B cell (primary cell): ENCODE measurements at regions not wholly inside any gene's neighbourhood (a gene's known extent, or its start where the extent isn't known, plus 50 kb on each side); places are given as distances from the start of the nearest gene placed in this dataset.

Source experiments
- ATAC-seq: fragments of 200-7000 bp; cut with Tn5 transposase; one replicate; pipeline ENCODE4 v1.10.0; 2021; ENCODE audit warnings: low read depth, mild to moderate bottlenecking, moderate number of reproducible peaks, moderate library complexity
- CTCF ChIA-PET: fragments of 350-600 bp; sonication (Branson Sonifier 250); formaldehyde crosslinking; loops from one replicate; lab custom pipeline; 2021; ENCODE audit warnings: antibody characterized with exemption, inconsistent platforms; lab: Charles Lee
- POLR2A ChIA-PET: fragments of 350-600 bp; sonication (Branson Sonifier 250); formaldehyde crosslinking; loops from one replicate; lab custom pipeline; 2021; ENCODE audit warnings: antibody characterized with exemption; lab: Charles Lee
- DNase-seq: peaks from one replicate; pipeline ENCODE4 v3.0.0; 2013
- H2AFZ ChIP-seq: 2 replicates; pipeline ENCODE4 v1.6.1; 2012; ENCODE audit warnings: mild to moderate bottlenecking, low read depth, low read length; ENCODE audit not compliant: insufficient read depth, poor library complexity, severe bottlenecking
- H3K27ac ChIP-seq, 2 donors: 1 replicate in 1 of 2; 2 replicates in 1 of 2; pipeline ENCODE4 v1.5.1; 2012 to 2013; ENCODE audit warnings: low read length in 2 of 2, mild to moderate bottlenecking in 2 of 2, moderate library complexity in 1 of 2
- H3K27me3 ChIP-seq, 4 experiments: fragments of 200-600 bp in 1 of 4; sonication (generic) in 1 of 4; replicated peaks in 1 of 4; 1 replicate in 2 of 4; 2 replicates in 2 of 4; pipeline versions ENCODE4 v1.6.1 to v1.7.0; 2013 to 2016; ENCODE audit warnings: low read length in 3 of 4, mild to moderate bottlenecking in 2 of 4, mixed read lengths in 1 of 4, moderate library complexity in 1 of 4; ENCODE audit not compliant: insufficient read depth in 4 of 4, control insufficient read depth in 3 of 4; ENCODE audit errors: control extremely low read depth in 1 of 4
- H3K36me3 ChIP-seq, 2 experiments: replicated peaks in 1 of 2; 1 replicate in 1 of 2; 2 replicates in 1 of 2; pipeline versions ENCODE4 v1.6.1 to v1.7.1; 2013; ENCODE audit warnings: low read length in 1 of 2; ENCODE audit not compliant: insufficient read depth in 2 of 2, control insufficient read depth in 1 of 2; ENCODE audit errors: control extremely low read depth in 1 of 2, extremely low read depth in 1 of 2
- H3K4me1 ChIP-seq, 2 donors: fragments of 200-600 bp in 1 of 2; sonication (generic) in 1 of 2; 1 replicate in 1 of 2; 2 replicates in 1 of 2; pipeline versions ENCODE4 v1.5.1 to v1.6.1; 2013 to 2017; ENCODE audit warnings: low read length in 2 of 2; ENCODE audit not compliant: control insufficient read depth in 2 of 2, insufficient read depth in 2 of 2
- H3K4me2 ChIP-seq: replicated peaks from 2 replicates; pipeline ENCODE3; 2012; ENCODE audit warnings: mild to moderate bottlenecking, low read depth, low read length; ENCODE audit not compliant: poor library complexity, severe bottlenecking
- H3K4me3 ChIP-seq, 5 experiments: fragments of 200-600 bp in 1 of 5; sonication (generic) in 1 of 5; 1 replicate in 3 of 5; 2 replicates in 2 of 5; pipeline versions ENCODE4 v1.5.1 to v1.7.0; 2011 to 2016; ENCODE audit warnings: low read length in 4 of 5, mild to moderate bottlenecking in 4 of 5, low read depth in 2 of 5, control low read depth in 1 of 5, moderate library complexity in 1 of 5; ENCODE audit not compliant: insufficient read depth in 1 of 5; ENCODE audit errors: control extremely low read depth in 1 of 5, extremely low read depth in 1 of 5
- H3K79me2 ChIP-seq: fragments of 200-600 bp; sonication (generic); one replicate; pipeline ENCODE4 v1.6.0; 2016; ENCODE audit warnings: low read length; ENCODE audit not compliant: control insufficient read depth, insufficient read depth
- H3K9ac ChIP-seq: fragments of 200-600 bp; sonication (generic); 2 replicates; pipeline ENCODE4 v1.6.1; 2017; ENCODE audit warnings: mild to moderate bottlenecking, low read length, moderate library complexity
- H3K9me3 ChIP-seq, 3 donors: one replicate each; pipeline versions ENCODE4 v1.6.1 to v1.7.1; 2013; ENCODE audit warnings: low read length in 2 of 3; ENCODE audit not compliant: control insufficient read depth in 2 of 3, insufficient read depth in 1 of 3; ENCODE audit errors: control extremely low read depth in 1 of 3
- H4K20me1 ChIP-seq: 2 replicates; pipeline ENCODE4 v1.6.0; 2012; ENCODE audit warnings: mild to moderate bottlenecking, low read length; ENCODE audit not compliant: insufficient read depth, control insufficient read depth, poor library complexity, severe bottlenecking
- H3K27ac Mint-ChIP-seq: one replicate; pipeline ENCODE4 v1.8.0; 2021; ENCODE audit warnings: mixed read lengths
- H3K27me3 Mint-ChIP-seq: one replicate; pipeline ENCODE4 v1.8.0; 2021; ENCODE audit warnings: mixed read lengths
- H3K4me1 Mint-ChIP-seq: one replicate; pipeline ENCODE4 v1.8.0; 2021; ENCODE audit warnings: mixed read lengths
- H3K4me3 Mint-ChIP-seq: one replicate; pipeline ENCODE4 v1.8.0; 2021; ENCODE audit warnings: mixed read lengths
- H3K9me3 Mint-ChIP-seq: one replicate; pipeline ENCODE4 v1.8.0; 2022; ENCODE audit warnings: mixed read lengths; ENCODE audit not compliant: insufficient read depth
- EZH2 ChIP-seq: IDR thresholded peaks from 2 replicates; pipeline ENCODE4 v1.6.1; 2012; ENCODE audit warnings: borderline replicate concordance, low read depth, mild to moderate bottlenecking, moderate library complexity, low read length; ENCODE audit not compliant: insufficient read depth, poor library complexity, severe bottlenecking
- WGBS: methylation state at CpG from one replicate; pipeline ENCODE4 v1.1.5; 2013; ENCODE audit warnings: missing lambda C conversion rate; ENCODE audit not compliant: insufficient coverage; 5-methylcytosine and 5-hydroxymethylcytosine counted together
- intact Hi-C: fragments of 100-400 bp; cut with micrococcal nuclease; formaldehyde crosslinking; loops from one replicate; pipeline ENCODE4 v1.10.0; 2022
- TF ChIP-seq, protein P1 (sequence below): fragments of 200-600 bp; IDR thresholded peaks from one replicate; pipeline ENCODE4 v1.8.0; 2022; ENCODE audit warnings: antibody characterized with exemption, mild to moderate bottlenecking

DNA sequence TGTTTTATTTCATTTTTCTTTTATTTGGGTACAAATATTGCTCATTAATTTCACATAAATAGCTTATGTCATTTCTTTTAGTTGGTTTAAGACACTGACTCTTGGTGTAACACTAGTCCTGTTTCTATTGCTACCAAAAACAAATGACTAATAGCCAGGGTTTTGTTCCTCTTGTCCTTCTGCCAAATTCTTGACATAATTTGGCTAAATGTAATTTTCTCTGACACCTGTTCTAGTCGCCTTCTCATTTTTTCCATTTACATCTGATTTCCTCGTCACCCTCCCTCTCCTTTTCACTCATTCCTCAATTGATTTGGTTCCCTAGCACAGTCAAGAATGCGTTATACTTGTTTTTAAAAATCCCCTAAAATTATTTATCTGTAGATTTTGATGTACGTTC lies 1718.7 kb downstream of the EFNB2 start:
- Mint-ChIP-seq H3K27me3 (no peaks in the 10 kb centered on the region), H3K4me1 (no peaks in the 10 kb centered on the region), H3K27ac (no peak overlapping the region), H3K4me3 (no peak overlapping the region), H3K9me3 (no peaks in the 10 kb centered on the region)
- Histone ChIP-seq H4K20me1 (no peaks in the 10 kb centered on the region), H3K79me2 (no peaks in the 10 kb centered on the region), H3K4me1 (no peaks in the 10 kb centered on the region), H3K27ac (no peak overlapping the region), H3K9me3 (peaks cover 0 to 5% (median 2%) of the 10 kb centered on the region in 3 donors), H2AFZ (no peak overlapping the region), H3K9ac (no peak overlapping the region), H3K27me3 (no peaks in the 10 kb centered on the region), H3K4me3 (no peak overlapping the region), H3K4me2 (no peak overlapping the region), H3K36me3 (no peaks in the 10 kb centered on the region)
- WGBS, result 69% methylated on average over 2 of the region's 4 CpGs
- TF ChIP-seq, protein P1, sequence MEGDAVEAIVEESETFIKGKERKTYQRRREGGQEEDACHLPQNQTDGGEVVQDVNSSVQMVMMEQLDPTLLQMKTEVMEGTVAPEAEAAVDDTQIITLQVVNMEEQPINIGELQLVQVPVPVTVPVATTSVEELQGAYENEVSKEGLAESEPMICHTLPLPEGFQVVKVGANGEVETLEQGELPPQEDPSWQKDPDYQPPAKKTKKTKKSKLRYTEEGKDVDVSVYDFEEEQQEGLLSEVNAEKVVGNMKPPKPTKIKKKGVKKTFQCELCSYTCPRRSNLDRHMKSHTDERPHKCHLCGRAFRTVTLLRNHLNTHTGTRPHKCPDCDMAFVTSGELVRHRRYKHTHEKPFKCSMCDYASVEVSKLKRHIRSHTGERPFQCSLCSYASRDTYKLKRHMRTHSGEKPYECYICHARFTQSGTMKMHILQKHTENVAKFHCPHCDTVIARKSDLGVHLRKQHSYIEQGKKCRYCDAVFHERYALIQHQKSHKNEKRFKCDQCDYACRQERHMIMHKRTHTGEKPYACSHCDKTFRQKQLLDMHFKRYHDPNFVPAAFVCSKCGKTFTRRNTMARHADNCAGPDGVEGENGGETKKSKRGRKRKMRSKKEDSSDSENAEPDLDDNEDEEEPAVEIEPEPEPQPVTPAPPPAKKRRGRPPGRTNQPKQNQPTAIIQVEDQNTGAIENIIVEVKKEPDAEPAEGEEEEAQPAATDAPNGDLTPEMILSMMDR, result no peak
- TF ChIP-seq EZH2, result no peak
- DNase-seq, result no peak
- no peak for ATAC-seq
- CTCF ChIA-PET, result no interaction called here
- intact Hi-C loops, result no loop called here
- POLR2A ChIA-PET, result no interaction called here

DNA sequence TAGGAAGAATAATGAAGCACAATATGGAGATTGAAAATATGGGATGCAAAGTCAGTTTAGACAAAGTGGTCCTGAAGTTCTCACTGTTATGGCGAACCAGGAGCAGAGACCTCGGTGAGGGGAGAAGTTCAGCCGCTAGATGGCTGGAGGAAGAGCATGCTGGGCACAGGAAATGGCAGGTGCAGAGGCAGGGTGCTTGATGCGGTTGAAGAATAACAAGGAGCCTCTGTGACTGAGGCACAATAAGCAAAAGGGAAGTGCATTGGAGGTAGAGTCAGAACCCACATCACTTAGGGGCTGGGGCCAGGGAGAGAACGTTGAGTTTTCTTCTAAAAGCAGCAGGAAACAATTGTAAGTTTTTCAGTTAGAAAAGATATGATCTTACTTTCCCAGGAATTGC lies 1725.2 kb downstream of the EFNB2 start:
- POLR2A ChIA-PET, result no interaction called here
- intact Hi-C loops, result no loop called here
- Histone ChIP-seq H3K27me3 (no peaks in the 10 kb centered on the region), H3K4me3 (no peak overlapping the region), H3K9ac (no peak overlapping the region), H3K79me2 (no peaks in the 10 kb centered on the region), H3K9me3 (no peaks in the 10 kb centered on the region), H3K4me1 (no peaks in the 10 kb centered on the region), H2AFZ (no peak overlapping the region), H3K27ac (no peak overlapping the region), H3K36me3 (no peaks in the 10 kb centered on the region), H4K20me1 (no peaks in the 10 kb centered on the region), H3K4me2 (no peak overlapping the region)
- ATAC-seq (no peak), DNase-seq (no peak)
- H3K27ac Mint-ChIP-seq, result no peak overlapping the region
- H3K9me3 Mint-ChIP-seq, result peaks cover 3% of the 10 kb centered on the region
- CTCF ChIA-PET, result no interaction called here
- 86% methylated on average over 4 of the region's 5 CpGs for WGBS
- no peaks in the 10 kb centered on the region for H3K27me3 Mint-ChIP-seq
- H3K4me3 Mint-ChIP-seq, result no peak overlapping the region
- TF ChIP-seq, protein P1, result no peak
- TF ChIP-seq EZH2, result no peak
- H3K4me1 Mint-ChIP-seq, result no peaks in the 10 kb centered on the region
